H1 (cell line): ENCODE measurements at regions not wholly inside any gene's neighbourhood (a gene's known extent, or its start where the extent isn't known, plus 50 kb on each side); places are given as distances from the start of the nearest gene placed in this dataset.

Experiments used
- CTCF ChIA-PET: fragments of 300-600 bp; sonication (Branson Sonifier 250); formaldehyde crosslinking; loops from one replicate; lab custom pipeline; 2021; ENCODE audit not compliant: partially characterized antibody; lab: Charles Lee
- POLR2A ChIA-PET: fragments of 300-600 bp; sonication (Branson Sonifier 250); formaldehyde crosslinking; loops from one replicate; lab custom pipeline; 2021; ENCODE audit warnings: inconsistent platforms; ENCODE audit not compliant: partially characterized antibody; lab: Charles Lee
- DNase-seq, 2 experiments: peaks; one replicate each; pipeline versions ENCODE4 v3.0.0 to v3.0.0-alpha.2; 2010 to 2022; ENCODE audit warnings: low spot score in 2 of 2, low read depth in 1 of 2, mixed read lengths in 1 of 2
- FAIRE-seq: peaks from 2 replicates; lab custom pipeline; 2011; peaks lifted over from hg19 to GRCh38; lab: Jason Lieb, UNC
- H2AFZ ChIP-seq: 2 replicates; pipeline ENCODE4 v1.8.1; 2012; ENCODE audit warnings: low read length, inconsistent platforms
- H2AK5ac ChIP-seq: 2 replicates; pipeline ENCODE4 v1.6.1; 2013; ENCODE audit warnings: low read depth, low read length
- H2BK120ac ChIP-seq: replicated peaks from 2 replicates; pipeline ENCODE3; 2013; ENCODE audit warnings: low read depth, low read length, inconsistent platforms
- H2BK12ac ChIP-seq: 2 replicates; pipeline ENCODE4 v1.6.1; 2013; ENCODE audit warnings: low read depth, low read length
- H2BK15ac ChIP-seq: 2 replicates; pipeline ENCODE4 v1.6.1; 2013; ENCODE audit warnings: low read length
- H2BK20ac ChIP-seq: 2 replicates; pipeline ENCODE4 v1.6.1; 2013; ENCODE audit warnings: low read length
- H2BK5ac ChIP-seq: 2 replicates; pipeline ENCODE4 v1.6.1; 2013; ENCODE audit warnings: low read depth, low read length
- H3K14ac ChIP-seq: 2 replicates; pipeline ENCODE4 v1.6.1; 2013; ENCODE audit warnings: inconsistent platforms; ENCODE audit not compliant: insufficient read length
- H3K18ac ChIP-seq: 2 replicates; pipeline ENCODE4 v1.6.1; 2013; ENCODE audit warnings: low read length; ENCODE audit errors: extremely low read depth
- H3K23ac ChIP-seq: 2 replicates; pipeline ENCODE4 v1.6.1; 2013; ENCODE audit warnings: inconsistent platforms; ENCODE audit not compliant: insufficient read length
- H3K23me2 ChIP-seq: 2 replicates; pipeline ENCODE4 v1.6.1; 2013; ENCODE audit warnings: low read depth, low read length
- H3K27ac ChIP-seq: 2 replicates; pipeline ENCODE4 v1.6.1; 2011; ENCODE audit warnings: low read depth, low read length, inconsistent platforms
- H3K27me3 ChIP-seq, 4 experiments: replicated peaks in 1 of 4; 1 replicate in 1 of 4; 2 replicates in 3 of 4; pipeline versions ENCODE4 v1.6.1 to v1.8.1; 2011 to 2013; ENCODE audit warnings: low read length in 3 of 4, mild to moderate bottlenecking in 3 of 4, inconsistent platforms in 2 of 4, mixed read lengths in 2 of 4, moderate library complexity in 1 of 4; ENCODE audit not compliant: control insufficient read depth in 3 of 4, insufficient read depth in 3 of 4; ENCODE audit errors: extremely low read depth in 1 of 4
- H3K36me3 ChIP-seq, 4 experiments: 2 replicates each; pipeline versions ENCODE4 v1.6.1 to v1.8.1; 2011 to 2013; ENCODE audit warnings: mild to moderate bottlenecking in 4 of 4, low read length in 3 of 4, moderate library complexity in 2 of 4, control low read depth in 1 of 4, inconsistent platforms in 1 of 4; ENCODE audit not compliant: insufficient read depth in 4 of 4, control insufficient read depth in 2 of 4
- H3K4ac ChIP-seq: replicated peaks from 2 replicates; pipeline ENCODE3; 2013; ENCODE audit warnings: low read length, low read depth, mixed read lengths, inconsistent platforms; ENCODE audit not compliant: insufficient read length
- H3K4me1 ChIP-seq, 4 experiments: replicated peaks in 1 of 4; 1 replicate in 1 of 4; 2 replicates in 3 of 4; pipeline versions ENCODE4 v1.6.1 to v1.8.1; 2011 to 2013; ENCODE audit warnings: low read length in 3 of 4, inconsistent platforms in 2 of 4, mixed read lengths in 1 of 4; ENCODE audit not compliant: insufficient read depth in 4 of 4, control insufficient read depth in 3 of 4
- H3K4me2 ChIP-seq, 2 experiments: 2 replicates each; pipeline versions ENCODE4 v1.6.1 to v1.8.1; 2011 to 2013; ENCODE audit warnings: low read depth in 2 of 2, low read length in 2 of 2, control low read depth in 1 of 2, inconsistent platforms in 1 of 2, mild to moderate bottlenecking in 1 of 2; ENCODE audit not compliant: insufficient read depth in 1 of 2
- H3K4me3 ChIP-seq, 4 experiments: fragments of 200-600, 300-600 bp in 1 of 4; sonication (generic), shearing (Covaris generic), sonication (Bioruptor Twin) in 1 of 4; 2 replicates each; pipeline versions ENCODE4 v1.5.1 to v1.8.1; 2011 to 2016; ENCODE audit warnings: low read length in 4 of 4, low read depth in 3 of 4, control low read depth in 2 of 4, inconsistent platforms in 2 of 4, mild to moderate bottlenecking in 2 of 4, mixed read lengths in 1 of 4, moderate library complexity in 1 of 4; ENCODE audit not compliant: insufficient read depth in 2 of 4; ENCODE audit errors: extremely low read depth in 1 of 4
- H3K56ac ChIP-seq: replicated peaks from 2 replicates; pipeline ENCODE3; 2013; ENCODE audit warnings: low read depth, mild to moderate bottlenecking, mixed read lengths, low read length, inconsistent platforms; ENCODE audit not compliant: insufficient read length
- H3K79me1 ChIP-seq: 2 replicates; pipeline ENCODE4 v1.6.1; 2013; ENCODE audit warnings: low read depth, low read length, control low read depth
- H3K79me2 ChIP-seq, 2 experiments: 2 replicates each; pipeline versions ENCODE4 v1.6.1 to v1.8.1; 2012 to 2013; ENCODE audit warnings: low read length in 2 of 2, mild to moderate bottlenecking in 2 of 2, inconsistent platforms in 1 of 2; ENCODE audit not compliant: insufficient read depth in 2 of 2, control insufficient read depth in 1 of 2
- H3K9ac ChIP-seq, 4 experiments: replicated peaks in 1 of 4; 1 replicate in 1 of 4; 2 replicates in 3 of 4; pipeline versions ENCODE4 v1.6.1 to v1.8.1; 2011 to 2013; ENCODE audit warnings: low read depth in 3 of 4, low read length in 3 of 4, control low read depth in 2 of 4, mild to moderate bottlenecking in 2 of 4, moderate library complexity in 2 of 4, inconsistent platforms in 1 of 4; ENCODE audit errors: extremely low read depth in 1 of 4
- H3K9me3 ChIP-seq, 2 experiments: 2 replicates each; pipeline versions ENCODE4 v1.6.1 to v1.8.1; 2012 to 2013; ENCODE audit warnings: mild to moderate bottlenecking in 2 of 2, moderate library complexity in 2 of 2, control low read depth in 1 of 2, inconsistent platforms in 1 of 2, low read depth in 1 of 2, low read length in 1 of 2, mixed read lengths in 1 of 2; ENCODE audit not compliant: insufficient read depth in 2 of 2
- H4K20me1 ChIP-seq, 2 experiments: replicated peaks in 1 of 2; 2 replicates each; pipeline versions ENCODE3 to v1.8.1; 2011 to 2013; ENCODE audit warnings: inconsistent platforms in 2 of 2, low read length in 2 of 2, mild to moderate bottlenecking in 1 of 2; ENCODE audit not compliant: insufficient read depth in 2 of 2, control insufficient read depth in 1 of 2
- H4K5ac ChIP-seq: 2 replicates; pipeline ENCODE4 v1.6.1; 2013; ENCODE audit warnings: low read length, low read depth, mixed read lengths, inconsistent platforms; ENCODE audit not compliant: insufficient read length
- H4K8ac ChIP-seq: 2 replicates; pipeline ENCODE4 v1.8.0; 2013; ENCODE audit warnings: mild to moderate bottlenecking, moderate library complexity, low read length, inconsistent platforms; ENCODE audit not compliant: insufficient read depth; ENCODE audit errors: extremely low read depth
- H4K91ac ChIP-seq: replicated peaks from 2 replicates; pipeline ENCODE3; 2013; ENCODE audit warnings: low read length, mixed read lengths, inconsistent platforms; ENCODE audit not compliant: insufficient read length
- ASH2L ChIP-seq: fragments of 200-600, 300-600 bp; sonication (generic); IDR thresholded peaks from one replicate; pipeline ENCODE4 v1.7.1; 2017; ENCODE audit warnings: low read length
- BACH1 ChIP-seq: IDR thresholded peaks from 2 replicates; pipeline ENCODE4 v1.6.1; 2012; ENCODE audit warnings: low read length, improper control_type of control experiment
- BRCA1 ChIP-seq: IDR thresholded peaks from 2 replicates; pipeline ENCODE4 v1.6.1; 2012; ENCODE audit warnings: low read depth, low read length, improper control_type of control experiment
- CTBP2 ChIP-seq: IDR thresholded peaks from 2 replicates; pipeline ENCODE4 v1.7.0; 2011; ENCODE audit warnings: borderline replicate concordance, mild to moderate bottlenecking, moderate library complexity, mixed read lengths, low read length; ENCODE audit not compliant: insufficient read depth, insufficient read length
- CTCF ChIP-seq, 3 experiments: IDR thresholded peaks; 1 replicate in 2 of 3; 2 replicates in 1 of 3; pipeline versions ENCODE4 v1.5.1 to v1.6.1; 2011; ENCODE audit warnings: low read length in 3 of 3, mild to moderate bottlenecking in 3 of 3, inconsistent platforms in 2 of 3, low read depth in 1 of 3, moderate library complexity in 1 of 3; ENCODE audit not compliant: insufficient read depth in 1 of 3; ENCODE audit errors: control extremely low read depth in 1 of 3
- EP300 ChIP-seq, 2 experiments: IDR thresholded peaks; 1 replicate in 1 of 2; 2 replicates in 1 of 2; pipeline ENCODE4 v1.6.1; 2011 to 2012; ENCODE audit warnings: low read depth in 2 of 2, low read length in 2 of 2, mild to moderate bottlenecking in 2 of 2, borderline replicate concordance in 1 of 2, inconsistent platforms in 1 of 2, moderate library complexity in 1 of 2
- HDAC2 ChIP-seq, 2 experiments: fragments of 300-600 bp in 1 of 2; sonication (generic) in 1 of 2; IDR thresholded peaks; 2 replicates each; pipeline ENCODE4 v1.6.1; 2011 to 2012; ENCODE audit warnings: low read depth in 2 of 2, low read length in 2 of 2, mild to moderate bottlenecking in 2 of 2, moderate library complexity in 2 of 2, borderline replicate concordance in 1 of 2, inconsistent platforms in 1 of 2
- JUND ChIP-seq: IDR thresholded peaks from 2 replicates; pipeline ENCODE4 v1.6.1; 2011; ENCODE audit warnings: mild to moderate bottlenecking, improper control_type of control experiment, low read length
- POLR2A ChIP-seq, 2 experiments: IDR thresholded peaks; 1 replicate in 1 of 2; 2 replicates in 1 of 2; pipeline ENCODE4 v1.6.1; 2011; ENCODE audit warnings: low read depth in 2 of 2, low read length in 2 of 2, mild to moderate bottlenecking in 2 of 2; ENCODE audit errors: control extremely low read depth in 1 of 2
- POLR2AphosphoS5 ChIP-seq: IDR thresholded peaks from 2 replicates; pipeline ENCODE4 v1.6.1; 2011; ENCODE audit warnings: low read depth, low read length
- RFX5 ChIP-seq: IDR thresholded peaks from 2 replicates; pipeline ENCODE4 v1.6.1; 2011; ENCODE audit warnings: low read depth, low read length, improper control_type of control experiment, borderline replicate concordance
- TCF12 ChIP-seq: IDR thresholded peaks from 2 replicates; pipeline ENCODE4 v1.6.1; 2011; ENCODE audit warnings: low read depth, mild to moderate bottlenecking, low read length
- TEAD4 ChIP-seq: IDR thresholded peaks from 2 replicates; pipeline ENCODE4 v1.6.1; 2012; ENCODE audit warnings: low read depth, low read length, inconsistent platforms, mixed read lengths
- WGBS, 2 experiments: shearing (Covaris generic) in 1 of 2; methylation state at CpG; one replicate each; pipeline versions ENCODE4 v1.1.6 to v1.1.7; 2013 to 2015; ENCODE audit warnings: low lambda C conversion rate in 2 of 2, mixed read lengths in 2 of 2, inconsistent platforms in 1 of 2, low coverage in 1 of 2, missing lambda C conversion rate in 1 of 2; ENCODE audit not compliant: insufficient replicate concordance in 2 of 2, insufficient coverage in 1 of 2, insufficient read length in 1 of 2; ENCODE audit errors: extremely low coverage in 1 of 2, missing lambda C conversion rate in 1 of 2; 5-methylcytosine and 5-hydroxymethylcytosine counted together

- Histone ChIP-seq H2BK20ac (no peak overlapping the region), H3K23ac (no peak overlapping the region), H3K27me3 (no peaks in the 10 kb centered on the region), H4K8ac (no peak overlapping the region), H3K4me1 (peaks cover 0 to 3% (median 0%) of the 10 kb centered on the region in 4 experiments; a peak in 1 of 7 replicates), H2BK5ac (no peak overlapping the region), H3K9ac (no peak overlapping the region), H4K20me1 (no peaks in the 10 kb centered on the region), H3K9me3 (peaks cover 6% of the 10 kb centered on the region in 2 experiments), H3K18ac (no peak overlapping the region), H3K4ac (no peak overlapping the region), H3K79me2 (no peaks in the 10 kb centered on the region), H2AK5ac (no peak overlapping the region), H2BK15ac (no peak overlapping the region), H4K91ac (no peak overlapping the region), H3K14ac (no peak overlapping the region), H4K5ac (no peak overlapping the region), H2AFZ (no peak overlapping the region), H3K23me2 (no peaks in the 10 kb centered on the region), H2BK12ac (no peak overlapping the region), H3K4me2 (no peak overlapping the region), H3K56ac (no peak overlapping the region), H3K27ac (no peak overlapping the region), H2BK120ac (no peak overlapping the region), H3K79me1 (no peaks in the 10 kb centered on the region), H3K36me3 (no peaks in the 10 kb centered on the region; a peak in 1 of 8 replicates), H3K4me3 (no peak overlapping the region)
- DNase-seq (no peak), FAIRE-seq (no peak)
- POLR2A ChIA-PET = no interaction called here
- CTCF ChIA-PET = interaction anchor here (0.8 to 4.6 kb wide), 2 partner anchors 24 to 47 kb away, joined by 3 to 26 read pairs; no protein-coding TSS in a partner anchor
- WGBS, 2 experiments = 89% methylated on average over 1 of the region's 1 CpG; no CpG with 5 or more reads in 1 of the 2 experiments
- TF ChIP-seq HDAC2 (IDR thresholded peaks at IDR 0.05; ENCODE audit: borderline replicate concordance in 1 of 2, low read depth in 2 of 2, low read length in 2 of 2) (no peak), TCF12 (no peak), TEAD4 (no peak), EP300 (IDR thresholded peaks at IDR 0.05; ENCODE audit: borderline replicate concordance in 1 of 2, low read depth in 2 of 2, low read length in 2 of 2) (no peak), POLR2AphosphoS5 (no peak), POLR2A (IDR thresholded peaks at IDR 0.05; ENCODE audit: control extremely low read depth in 1 of 2, low read depth in 2 of 2, low read length in 2 of 2) (no peak), ASH2L (no peak), BACH1 (no peak), RFX5 (no peak), BRCA1 (no peak), CTBP2 (no peak), JUND (no peak), CTCF (IDR thresholded peaks at IDR 0.05; ENCODE audit: control extremely low read depth in 1 of 3, insufficient read depth in 1 of 3, low read depth in 1 of 3, low read length in 3 of 3) (no peak)
These were observed 243.6 kb upstream of the RHOBTB1 start for GRCh38 chr10:61187601-61188000.
